NCI-H345 treated with DMSO at 0.1 percent for 48 hours (cell line): ENCODE measurements at regions not wholly inside any gene's neighbourhood (a gene's known extent, or its start where the extent isn't known, plus 50 kb on each side); places are given as distances from the start of the nearest gene placed in this dataset.

Experiments
- DNase-seq: peaks from one replicate; lab custom pipeline; 2025; ENCODE audit not compliant: unreplicated experiment; lab: John Stamatoyannopoulos, UW

DNA sequence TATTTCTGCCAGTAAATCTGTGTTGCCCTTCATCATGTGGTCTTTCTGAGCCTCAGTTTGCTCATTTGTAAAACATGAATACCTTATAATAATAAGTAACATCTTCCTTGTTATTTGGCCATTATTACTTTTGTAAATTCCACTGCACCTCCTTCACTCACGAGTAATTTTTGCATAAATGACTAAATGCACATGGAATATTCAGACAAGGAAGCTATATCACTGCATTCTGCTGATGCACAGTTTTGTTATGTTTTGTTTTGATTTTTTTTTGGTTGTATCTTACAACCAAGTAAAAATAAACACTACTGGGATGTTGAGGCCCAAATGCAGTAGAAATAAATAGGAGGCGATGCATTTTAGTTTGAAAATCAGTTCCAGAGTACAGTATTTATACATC lies 185.3 kb upstream of the POU3F3 start:
- DNase-seq = no peak

DNA sequence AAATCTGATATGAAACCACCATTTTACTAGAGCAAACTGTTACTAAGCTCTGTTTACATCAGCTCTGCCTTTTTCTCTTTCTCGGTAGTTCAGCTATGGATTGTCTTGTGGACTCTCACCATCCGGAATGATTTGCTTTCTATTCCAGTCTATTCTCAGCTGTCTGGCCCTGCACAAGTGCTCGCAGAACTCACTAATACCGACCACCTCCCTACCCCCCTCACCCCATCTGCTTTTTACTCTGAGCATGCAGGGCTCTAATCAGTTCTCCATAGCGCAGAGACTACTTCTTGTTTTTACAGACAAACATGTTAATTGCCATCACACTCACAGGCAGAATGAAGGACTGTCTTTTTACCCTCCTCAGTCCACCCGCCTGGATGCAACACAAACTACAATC lies 180.7 kb upstream of the POU3F3 start:
- no peak for DNase-seq

DNA sequence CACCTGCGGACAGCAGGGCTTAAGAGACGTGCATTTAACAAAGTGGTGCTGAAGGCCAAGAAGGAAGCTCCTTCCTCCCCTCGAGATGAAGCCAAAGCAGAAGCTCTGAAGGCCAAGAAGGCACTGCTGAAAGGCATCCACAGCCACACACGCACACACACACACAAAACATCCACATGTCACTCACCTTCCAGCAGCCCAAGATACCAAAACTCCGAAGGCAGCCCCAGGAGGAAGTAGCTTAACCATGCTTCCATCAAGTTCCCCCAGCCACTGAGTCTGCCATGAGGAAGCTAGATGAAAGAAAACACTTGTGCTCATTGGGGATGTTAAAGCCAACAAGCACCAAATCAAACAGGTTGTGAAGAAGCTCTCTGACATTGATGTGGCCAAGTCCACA lies 175.7 kb upstream of the POU3F3 start:
- DNase-seq = no peak

DNA sequence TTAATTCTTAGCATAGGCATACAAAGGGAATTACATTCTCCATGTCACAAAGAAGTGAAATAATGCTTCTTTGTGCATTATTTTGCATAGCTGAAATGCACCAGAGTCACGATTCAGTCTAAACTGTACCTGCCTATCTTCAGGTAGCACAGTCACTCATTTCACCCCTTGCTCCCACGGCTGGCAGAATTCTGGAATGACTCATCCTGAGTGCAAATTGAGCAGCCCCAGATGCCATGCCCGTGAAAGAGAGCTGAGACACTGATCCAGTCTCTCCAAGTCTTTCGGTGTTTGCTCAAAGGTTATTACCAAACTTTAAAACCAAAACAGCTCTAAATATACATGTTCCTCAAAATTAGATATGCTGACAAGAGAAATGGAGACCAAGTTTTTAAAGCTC lies 168.3 kb upstream of the POU3F3 start:
- DNase-seq = no peak

DNA sequence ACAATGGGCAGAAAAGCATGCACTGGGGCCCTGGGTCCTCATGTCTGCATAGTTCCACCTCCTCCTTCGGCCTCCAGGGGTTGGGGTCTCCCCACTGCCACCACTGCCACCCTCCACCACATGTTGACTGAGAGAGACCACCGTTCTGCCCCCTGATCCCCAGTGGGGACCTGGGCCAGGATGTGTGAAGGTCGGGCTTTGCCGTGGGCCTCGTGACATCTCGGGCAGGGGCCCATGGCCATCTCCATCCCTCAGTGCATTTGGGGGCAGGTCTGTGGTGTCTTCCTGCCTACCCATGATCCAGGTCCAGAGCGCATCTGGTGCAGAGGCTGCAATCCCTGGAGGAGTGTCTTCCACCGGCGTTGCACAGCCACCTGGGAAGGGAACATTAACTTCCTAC lies 166.8 kb upstream of the POU3F3 start:
- no peak for DNase-seq

DNA sequence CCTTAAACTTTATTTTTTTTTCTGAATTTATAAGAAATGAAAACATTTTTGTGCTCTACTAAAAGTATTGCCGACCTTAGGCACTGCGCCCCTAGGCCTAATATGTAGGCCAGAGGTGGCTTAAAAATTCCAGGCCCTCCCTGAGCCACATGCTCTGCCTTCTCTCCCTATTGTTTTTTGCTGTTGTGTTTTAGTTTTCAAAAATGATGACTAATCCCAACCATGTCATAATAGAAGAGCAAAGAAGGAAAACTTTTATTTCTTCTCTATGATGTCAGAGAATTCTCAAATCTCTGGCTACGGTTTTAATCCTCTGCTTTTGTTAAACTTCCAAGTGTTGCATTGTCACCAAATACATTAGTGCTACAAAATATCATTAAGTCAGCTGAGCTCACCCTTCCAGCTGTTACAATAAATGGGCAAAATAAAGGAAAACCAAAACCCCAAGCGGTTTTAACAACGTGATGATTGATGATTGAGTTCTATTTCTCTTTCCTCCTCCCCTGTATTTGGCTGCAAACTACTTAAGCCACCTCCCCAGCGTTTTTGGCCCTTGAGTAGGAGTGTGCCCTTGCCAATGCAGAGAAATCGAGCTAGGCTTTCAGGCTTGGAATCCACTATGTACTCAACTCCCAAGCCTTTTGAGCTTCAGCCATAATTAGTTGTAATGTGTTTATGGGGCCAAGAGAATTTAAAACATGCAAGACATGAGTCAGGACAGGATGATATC lies 163.5 kb upstream of the POU3F3 start:
- no peak for DNase-seq

DNA sequence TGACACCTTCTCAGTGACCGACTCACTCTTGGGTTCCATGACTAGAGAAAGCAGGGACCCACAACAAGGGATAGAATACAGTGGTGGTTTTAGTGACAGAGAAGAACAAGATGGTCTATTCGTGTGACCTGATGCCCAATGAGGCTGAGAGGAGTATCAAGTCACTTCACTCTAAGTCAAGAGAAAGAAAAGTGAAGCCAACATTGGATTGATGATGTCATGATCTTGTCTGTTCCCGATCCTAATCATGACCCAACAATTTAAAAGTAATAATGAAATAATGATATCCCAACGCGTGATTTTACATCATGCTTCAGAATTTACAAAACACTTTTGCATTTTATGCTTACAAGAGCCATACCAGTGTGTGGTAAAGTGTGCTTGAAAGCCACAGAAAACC lies 155.6 kb upstream of the POU3F3 start:
- no peak for DNase-seq

DNA sequence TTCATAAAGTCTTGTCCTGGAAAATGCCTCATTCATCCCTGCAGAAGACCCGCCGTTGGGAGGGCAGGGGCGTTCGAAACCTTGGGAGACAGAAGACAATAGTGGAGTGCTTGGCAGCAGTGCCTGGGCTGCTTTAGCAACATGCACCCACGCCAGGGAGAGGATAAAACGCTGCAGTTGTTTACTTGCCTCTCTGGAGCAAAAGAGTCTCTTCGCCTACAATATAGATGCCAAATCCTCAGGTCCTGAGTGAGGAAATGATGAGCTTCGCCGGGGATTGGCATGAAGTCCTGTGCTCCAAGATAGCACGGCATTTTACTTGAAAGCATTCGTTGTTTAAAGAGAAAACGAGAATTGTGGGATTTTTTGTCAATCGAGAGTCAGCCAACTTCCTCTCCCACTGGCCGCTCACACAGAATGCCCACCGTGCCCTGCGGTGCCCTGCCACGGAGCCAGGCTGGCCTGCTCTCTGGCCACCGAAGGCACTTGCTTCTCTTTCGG lies 152.5 kb upstream of the POU3F3 start:
- no peak for DNase-seq

DNA sequence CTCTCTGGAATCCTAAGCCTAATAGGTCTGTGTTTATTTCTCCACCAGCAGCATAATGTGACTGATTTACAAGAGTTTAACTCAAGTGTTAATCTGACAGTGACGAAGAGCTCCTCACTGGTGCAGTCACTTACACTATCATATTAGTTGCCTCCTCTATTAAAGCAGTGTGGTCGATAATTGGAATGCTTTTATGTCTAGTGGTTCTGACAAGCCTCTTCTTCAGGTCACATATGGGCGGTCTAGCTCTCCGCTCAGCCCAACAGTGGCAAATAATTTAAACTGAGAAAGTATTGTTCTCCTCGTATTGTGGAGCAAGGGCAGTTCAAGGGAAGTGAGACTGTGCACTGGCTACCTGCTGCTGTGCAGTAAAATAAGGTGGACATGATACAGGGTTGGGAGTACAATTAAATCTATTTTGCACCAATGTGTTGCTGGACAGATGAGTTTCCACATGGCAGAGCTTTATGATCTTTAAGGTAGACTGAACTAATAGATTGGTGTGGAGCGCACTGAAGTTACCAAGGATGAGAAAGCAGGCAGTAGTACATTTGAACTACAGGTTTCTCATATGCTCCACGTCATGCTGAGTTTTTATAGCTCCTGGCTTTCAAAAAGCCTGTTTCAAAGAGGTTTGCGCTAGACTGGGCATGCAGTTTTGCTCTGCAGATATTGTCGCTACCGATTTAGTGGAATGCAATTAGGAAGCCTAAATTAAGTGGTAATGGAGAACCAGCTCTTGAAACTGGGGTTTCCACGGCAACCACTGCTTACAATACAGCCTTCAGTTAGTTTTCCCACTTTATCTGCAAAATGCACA lies 151.7 kb upstream of the POU3F3 start:
- peak; percentile 77 for DNase-seq

DNA sequence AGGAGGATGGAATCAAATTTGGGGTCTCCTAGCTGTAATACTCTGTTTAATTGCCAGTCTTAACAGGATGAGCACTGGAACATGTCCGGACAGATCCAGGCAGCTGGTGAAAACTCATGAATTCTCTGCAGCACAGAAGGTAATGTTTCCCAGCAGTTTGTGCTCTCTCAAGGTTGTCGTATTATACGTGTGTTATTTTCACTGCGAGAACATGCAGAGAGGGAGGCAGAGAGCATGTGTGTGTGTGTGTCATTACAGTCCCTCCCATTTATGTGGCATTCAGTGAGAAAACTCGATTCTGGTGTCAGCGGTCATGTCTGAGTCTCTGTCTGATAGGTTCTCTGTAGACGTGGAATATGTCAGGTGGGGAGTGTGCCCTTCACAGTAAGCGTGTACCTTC lies 150.2 kb upstream of the POU3F3 start:
- peak; percentile 89 for DNase-seq

DNA sequence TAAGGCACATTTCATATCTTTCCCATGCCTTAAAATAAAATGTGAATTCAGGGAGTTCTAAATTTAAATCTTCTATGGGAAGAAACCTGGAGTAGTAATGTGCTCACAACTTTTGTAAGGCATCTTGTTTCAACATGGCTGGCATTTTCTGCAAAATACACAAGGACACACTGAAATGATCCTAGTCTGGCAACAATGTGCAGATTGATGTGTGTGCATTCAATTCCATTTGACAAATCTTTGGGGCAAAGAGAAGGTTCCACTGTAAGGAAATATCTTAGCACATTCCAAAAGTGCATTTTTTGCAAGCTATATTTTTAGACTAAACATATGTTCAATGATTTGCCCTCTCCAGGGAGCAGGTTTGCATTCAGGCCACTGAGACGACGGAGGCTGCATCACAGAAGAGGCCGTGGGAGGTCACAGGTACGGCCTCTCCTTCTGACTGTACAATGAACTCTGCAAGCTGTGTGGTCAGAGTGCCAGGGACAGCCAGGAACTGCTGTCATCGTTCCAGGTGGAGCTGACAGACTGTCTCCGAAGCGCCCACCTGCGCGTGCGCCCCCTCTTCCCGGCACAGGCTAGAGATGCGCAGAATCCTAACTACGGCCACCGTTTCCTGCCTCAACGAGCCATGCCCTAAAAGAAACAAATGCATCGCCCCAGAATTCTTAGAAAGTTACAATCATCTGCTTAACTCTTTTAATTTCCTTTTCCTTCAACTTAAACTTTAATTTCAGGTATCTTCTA lies 149.2 kb upstream of the POU3F3 start:
- no peak for DNase-seq

DNA sequence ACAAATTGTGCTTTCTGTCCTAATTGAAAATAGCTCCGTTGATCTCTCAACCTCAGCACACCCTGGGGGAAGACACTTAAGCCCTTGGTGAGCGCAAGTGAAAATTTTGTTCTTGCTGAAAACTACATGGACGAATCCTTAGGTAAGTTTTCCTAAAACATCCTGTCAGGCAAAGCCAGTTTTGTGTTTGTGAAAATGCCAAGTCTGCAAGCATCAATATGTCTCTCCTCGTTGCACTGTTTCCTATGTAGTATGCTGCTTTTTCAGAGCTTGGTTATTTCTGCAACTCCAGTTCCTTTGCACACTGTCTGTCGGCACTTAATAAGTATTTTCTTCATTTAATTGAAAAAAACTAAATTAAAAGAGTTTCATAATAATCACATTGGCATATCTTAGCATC lies 146.9 kb upstream of the POU3F3 start:
- DNase-seq = no peak

DNA sequence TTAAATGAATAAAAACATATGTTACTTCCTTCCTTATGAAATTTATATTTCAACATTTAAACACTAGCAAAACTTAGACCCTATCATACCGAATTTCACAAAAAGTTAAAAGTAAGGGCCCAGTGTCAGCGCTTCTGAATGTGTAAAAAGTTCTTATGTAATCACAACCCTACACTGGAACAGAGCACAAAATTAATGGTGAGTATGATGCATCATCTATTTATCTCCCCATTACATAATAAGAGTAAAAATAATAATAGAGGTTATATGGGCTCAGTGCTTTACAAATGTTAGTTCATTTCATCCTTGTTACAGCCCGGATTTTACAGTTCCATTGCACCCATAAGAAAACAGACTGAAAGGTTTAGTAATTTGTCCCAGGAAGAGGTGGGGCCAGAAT lies 144.9 kb upstream of the POU3F3 start:
- DNase-seq = no peak

DNA sequence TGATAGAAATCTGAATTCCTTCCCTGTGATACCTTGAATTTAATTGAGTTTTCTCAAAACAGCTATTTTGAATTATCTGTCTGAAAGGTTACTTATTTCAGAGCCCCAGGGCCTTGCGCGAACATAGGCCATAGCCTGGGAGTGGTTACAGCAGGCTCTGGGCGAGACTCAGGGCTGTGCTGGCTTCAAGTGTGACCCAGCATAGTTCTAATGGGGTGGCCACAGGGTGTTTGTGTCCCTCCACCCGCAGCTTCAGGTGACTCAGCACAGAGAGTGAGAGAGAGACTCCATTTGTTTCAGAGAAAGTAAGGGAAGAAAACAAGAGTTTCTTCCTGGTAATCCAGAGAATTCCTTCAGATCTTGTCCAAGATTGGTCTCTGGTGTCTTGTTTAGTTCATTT lies 137.9 kb upstream of the POU3F3 start:
- no peak for DNase-seq

DNA sequence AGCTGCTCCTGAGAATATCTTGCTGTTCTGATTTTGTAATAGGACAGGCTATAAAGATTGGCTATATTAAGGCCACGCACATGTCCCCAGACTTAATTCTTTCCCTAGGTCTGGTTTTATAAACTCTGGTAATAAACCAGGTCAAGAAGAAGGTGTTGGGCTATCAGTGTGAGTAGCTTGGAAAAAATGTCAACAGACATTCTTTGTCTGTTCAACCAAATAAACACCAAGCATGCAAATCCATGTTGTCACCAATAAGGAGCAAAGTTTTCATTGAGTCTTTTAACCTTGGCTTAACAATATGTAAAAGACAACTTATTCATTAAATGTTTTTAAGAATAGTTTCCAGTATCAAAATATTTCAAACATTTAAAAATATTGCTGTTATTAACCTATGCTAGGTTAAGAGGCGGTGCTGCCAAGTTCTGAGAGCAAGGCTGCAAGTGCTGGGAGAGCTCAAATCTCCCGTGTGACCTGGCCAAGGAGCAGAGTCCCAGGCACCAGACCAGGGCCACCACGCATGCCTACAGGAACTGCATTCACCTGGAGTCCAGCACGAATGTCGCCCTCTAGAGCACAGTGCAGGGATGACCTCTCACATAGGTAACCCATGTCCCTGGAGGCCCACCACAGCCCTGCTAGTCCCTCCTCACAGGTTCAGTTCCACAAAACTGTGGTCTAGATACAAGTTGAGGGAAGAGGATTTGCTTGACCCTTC lies 120.5 kb upstream of the POU3F3 start:
- DNase-seq = no peak

DNA sequence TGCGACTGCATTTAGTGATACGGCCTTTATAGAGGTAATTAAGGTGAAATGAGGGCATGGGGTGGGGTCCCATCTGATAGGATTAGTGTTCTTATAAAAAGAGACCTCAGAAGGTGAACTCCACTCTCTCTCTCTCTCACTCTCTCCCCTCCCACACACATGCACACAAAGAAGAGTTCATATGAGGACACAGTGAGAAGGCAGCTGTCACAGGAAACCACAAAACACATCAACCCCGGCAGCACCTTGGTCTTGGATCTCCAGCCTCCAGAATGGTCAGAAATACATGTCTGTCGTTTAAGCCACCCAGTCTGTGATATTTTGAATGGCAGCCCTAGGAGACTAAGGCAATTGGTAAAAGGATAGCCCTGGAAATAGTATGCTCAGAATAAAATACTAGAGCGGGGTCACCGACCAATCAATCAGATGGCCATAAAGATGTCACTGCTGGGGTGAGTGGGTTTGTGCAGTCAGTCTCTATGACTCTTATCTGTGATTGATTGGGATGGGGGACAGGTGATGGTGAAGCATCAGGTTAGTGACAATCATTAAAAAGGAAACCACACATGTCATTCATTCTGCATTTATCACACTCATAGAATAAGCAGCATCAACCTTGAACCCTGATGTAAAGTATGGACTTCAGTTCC lies 118.9 kb upstream of the POU3F3 start:
- DNase-seq = no peak

DNA sequence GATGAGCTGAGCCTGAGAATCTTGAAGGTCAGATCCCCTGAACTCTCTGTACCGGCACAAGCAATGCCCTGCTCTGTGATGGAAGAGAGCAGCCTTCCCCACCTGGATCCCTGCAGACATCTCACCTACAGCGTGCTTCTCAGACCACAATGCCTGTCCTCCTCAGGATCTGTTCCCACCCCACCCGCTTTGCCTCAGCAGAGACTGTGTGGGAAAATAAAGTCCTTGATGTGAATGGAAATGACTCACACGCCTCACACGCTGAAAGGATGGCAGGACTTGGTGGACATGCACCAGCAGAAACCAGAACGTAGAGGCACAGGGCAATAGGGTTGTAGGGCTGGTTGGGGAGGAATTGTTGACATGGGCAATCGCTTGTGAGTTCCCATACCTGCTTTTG lies 117.9 kb upstream of the POU3F3 start:
- DNase-seq = no peak

DNA sequence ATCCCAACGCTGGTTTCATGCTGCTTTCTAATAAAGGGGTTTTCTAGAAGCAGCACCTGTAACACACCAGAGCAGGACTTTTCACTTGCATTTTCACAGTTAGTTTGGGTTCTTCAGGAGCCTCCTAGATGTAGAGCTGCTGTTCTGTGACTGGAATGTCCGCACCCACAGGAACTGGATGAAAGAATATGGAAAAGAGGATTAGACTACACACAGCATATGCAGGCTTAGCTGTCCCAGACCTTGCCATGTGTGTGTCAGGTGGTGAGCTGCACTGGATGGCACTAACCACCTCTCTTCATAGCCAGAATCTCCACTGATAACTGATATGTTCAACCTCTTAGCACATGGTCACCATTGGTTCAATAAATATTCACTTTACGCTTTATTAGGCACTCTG lies 112.1 kb upstream of the POU3F3 start:
- no peak for DNase-seq

DNA sequence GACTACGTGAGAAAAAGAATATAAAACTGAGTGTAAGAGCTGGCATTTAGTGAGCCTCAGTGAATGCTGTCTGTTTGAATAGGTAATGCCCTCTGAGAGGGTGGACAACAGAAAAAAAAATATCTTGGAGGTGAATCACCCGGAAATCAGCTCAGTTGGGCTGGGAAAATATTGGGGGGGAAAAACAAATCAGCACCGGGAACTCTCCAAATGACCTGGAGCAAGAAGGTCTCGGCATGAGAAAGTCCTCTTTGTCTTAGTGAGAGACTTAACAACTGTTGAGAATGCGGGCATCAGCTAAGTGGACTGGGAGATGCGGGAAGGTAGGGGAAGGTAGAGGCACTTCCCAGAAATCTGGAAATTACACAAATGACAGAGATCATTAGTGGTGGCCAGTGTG lies 109.4 kb upstream of the POU3F3 start:
- no peak for DNase-seq

DNA sequence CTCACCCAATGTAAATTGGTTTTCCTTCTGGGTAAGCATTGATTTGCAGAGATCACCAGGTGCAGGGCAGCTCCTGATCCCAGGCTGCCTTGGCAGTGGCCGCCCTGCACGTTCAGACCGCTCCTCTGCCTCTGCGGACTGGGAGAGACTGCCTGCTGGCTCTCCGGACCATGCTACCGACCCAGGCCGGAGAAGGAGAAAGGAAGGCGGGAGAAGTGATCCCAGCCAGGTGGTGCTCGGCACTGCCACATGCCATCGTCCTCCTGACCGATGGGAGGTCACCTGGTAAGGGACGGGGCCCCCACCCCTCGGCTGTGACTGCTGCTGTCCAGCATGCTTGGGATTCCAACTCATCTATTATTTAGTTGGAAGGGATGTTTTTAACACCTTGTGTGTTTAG lies 108.1 kb upstream of the POU3F3 start:
- no peak for DNase-seq

DNA sequence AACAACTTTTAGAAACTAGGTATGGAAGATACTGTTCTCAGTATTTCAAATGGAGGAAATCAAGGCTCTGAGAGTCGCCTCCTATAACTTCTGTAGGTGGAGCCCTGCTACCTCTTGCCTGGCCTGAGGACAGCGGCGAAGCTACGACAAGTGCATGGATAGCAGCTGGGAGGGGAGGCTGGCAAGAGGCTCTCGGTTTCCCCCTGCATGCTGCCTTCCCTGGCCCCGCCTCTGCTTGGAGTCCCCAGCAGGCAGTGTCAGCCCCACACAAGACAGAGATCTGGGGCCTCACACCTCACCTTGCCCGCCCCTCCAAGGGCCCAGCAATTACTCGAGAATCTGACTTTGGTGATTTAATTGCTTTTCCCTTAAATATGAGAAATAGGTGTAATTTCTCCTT lies 107.6 kb upstream of the POU3F3 start:
- DNase-seq = no peak
